ENCODE measurements at regions not wholly inside any gene's neighbourhood (a gene's known extent, or its start where the extent isn't known, plus 50 kb on each side); places are given as distances from the start of the nearest gene placed in this dataset.

GRCh38 chr17:77054936-77055335 lies 85.8 kb upstream of the SEC14L1 start:
- H3K27ac ChIP-seq (ENCODE audit: extremely low read depth, low read depth, low read length) = no peak overlapping the region
- H3K9me3 ChIP-seq (ENCODE audit: control insufficient read depth, insufficient read depth, low read depth, low read length) = no peaks in the 10 kb centered on the region
- ChIA-PET CTCF (interaction anchor here (1.1 to 4.9 kb wide), 9 partner anchors 10 to 238 kb away, joined by 3 to 96 read pairs (median 24); partner anchors contain the start of gene MGAT5B), POLR2A (interaction anchor here (0.6 kb wide), 1 partner anchor 518 kb away, joined by 3 read pairs; no protein-coding TSS in a partner anchor)
- H3K4me3 ChIP-seq (ENCODE audit: low read depth, low read length) = no peak overlapping the region
- TF ChIP-seq ZNF830 (tag by site-specific recombination; IDR thresholded peaks at IDR 0.05; ENCODE audit: low read depth) = no peak
- TF ChIP-seq ZFHX2 (tag by site-specific recombination; conservative IDR thresholded peaks at IDR 0.05) = no peak
- TF ChIP-seq SP3 (tag by site-specific recombination; IDR thresholded peaks at IDR 0.05) = no peak
- no peak for TF ChIP-seq ZNF157 (tag by site-specific recombination; IDR thresholded peaks at IDR 0.05)
- TF ChIP-seq ZNF19 (tag by site-specific recombination; IDR thresholded peaks at IDR 0.05; ENCODE audit: low read depth) = no peak
- no peak for TF ChIP-seq ZBTB21 (tag by site-specific recombination; IDR thresholded peaks at IDR 0.05)
- TF ChIP-seq ZNF707 (tag by site-specific recombination; IDR thresholded peaks at IDR 0.05) = no peak
- no peak for TF ChIP-seq ZNF398 (tag by site-specific recombination; IDR thresholded peaks at IDR 0.05)
- TF ChIP-seq ZNF292 (tag by site-specific recombination; IDR thresholded peaks at IDR 0.05; ENCODE audit: borderline replicate concordance, low read depth) = no peak
- TF ChIP-seq ZNF677 (tag by site-specific recombination; IDR thresholded peaks at IDR 0.05) = no peak
- no peak for TF ChIP-seq ZIC2 (tag by site-specific recombination; IDR thresholded peaks at IDR 0.05)
- H3K4me1 ChIP-seq (ENCODE audit: control insufficient read depth, insufficient read depth, low read length) = no peaks in the 10 kb centered on the region
- no peaks in the 10 kb centered on the region for H3K36me3 ChIP-seq (ENCODE audit: control insufficient read depth in 2 of 2, insufficient read depth in 1 of 2, low read length in 2 of 2)

- POLR2A ChIA-PET = no interaction called here
- Histone ChIP-seq H3K4me1 (ENCODE audit: control insufficient read depth, insufficient read depth, low read length) (no peaks in the 10 kb centered on the region), H3K9me3 (ENCODE audit: control insufficient read depth, insufficient read depth, low read depth, low read length) (no peaks in the 10 kb centered on the region), H3K4me3 (ENCODE audit: low read depth, low read length) (no peak overlapping the region), H3K36me3 (ENCODE audit: control insufficient read depth in 2 of 2, insufficient read depth in 1 of 2, low read length in 2 of 2) (no peaks in the 10 kb centered on the region), H3K27ac (ENCODE audit: extremely low read depth, low read depth, low read length) (no peak overlapping the region)
- CTCF ChIA-PET = interaction anchor here (0.7 to 4.9 kb wide), 26 partner anchors 11 to 530 kb away, joined by 3 to 96 read pairs (median 8); partner anchors contain the start of gene MGAT5B
- no peak for TF ChIP-seq ZNF19 (tag by site-specific recombination; IDR thresholded peaks at IDR 0.05; ENCODE audit: low read depth)
- TF ChIP-seq ZSCAN4 (tag by site-specific recombination; IDR thresholded peaks at IDR 0.05) = peak; percentile 87
- TF ChIP-seq SETDB1 (IDR thresholded peaks at IDR 0.05; ENCODE audit: insufficient read length, low read length) = no peak
- no peak for TF ChIP-seq TRIM28 (IDR thresholded peaks at IDR 0.05; ENCODE audit: borderline replicate concordance, low read length)
Observed at GRCh38 chr17:77055453-77055852, 85.3 kb upstream of the SEC14L1 start.

GRCh38 chr17:77058016-77058415 lies 82.8 kb upstream of the SEC14L1 start:
- Histone ChIP-seq H3K27ac (ENCODE audit: extremely low read depth, low read depth, low read length) (no peak overlapping the region), H3K9me3 (ENCODE audit: control insufficient read depth, insufficient read depth, low read depth, low read length) (no peaks in the 10 kb centered on the region), H3K36me3 (ENCODE audit: control insufficient read depth in 2 of 2, insufficient read depth in 1 of 2, low read length in 2 of 2) (no peaks in the 10 kb centered on the region), H3K4me3 (ENCODE audit: low read depth, low read length) (no peak overlapping the region), H3K4me1 (ENCODE audit: control insufficient read depth, insufficient read depth, low read length) (no peaks in the 10 kb centered on the region)
- CTCF ChIA-PET = interaction anchor here (1.3 to 4.9 kb wide), 6 partner anchors 9 to 189 kb away, joined by 7 to 96 read pairs (median 37); partner anchors contain the start of gene MGAT5B
- POLR2A ChIA-PET = no interaction called here
- no peak for TF ChIP-seq ZNF548 (tag by site-specific recombination; IDR thresholded peaks at IDR 0.05)
- TF ChIP-seq ZSCAN16 (tag by site-specific recombination; IDR thresholded peaks at IDR 0.05) = no peak
- TF ChIP-seq SP3 (tag by site-specific recombination; IDR thresholded peaks at IDR 0.05) = no peak
- TF ChIP-seq ZBTB6 (tag by site-specific recombination; IDR thresholded peaks at IDR 0.05) = no peak
- no peak for TF ChIP-seq ZNF449 (tag by site-specific recombination; IDR thresholded peaks at IDR 0.05)
- no peak for TF ChIP-seq OVOL3 (tag by site-specific recombination; IDR thresholded peaks at IDR 0.05)
- no peak for TF ChIP-seq ZNF704 (tag by site-specific recombination; IDR thresholded peaks at IDR 0.05)
- TF ChIP-seq ZNF514 (tag by site-specific recombination; IDR thresholded peaks at IDR 0.05) = no peak
- no peak for TF ChIP-seq GFI1B (tag by site-specific recombination; IDR thresholded peaks at IDR 0.05)
- no peak for TF ChIP-seq ZBTB10 (tag by site-specific recombination; IDR thresholded peaks at IDR 0.05)

Measured in HEK293 (cell line).